ENCODE measurements at regions not wholly inside any gene's neighbourhood (a gene's known extent, or its start where the extent isn't known, plus 50 kb on each side); places are given as distances from the start of the nearest gene placed in this dataset.

DNA sequence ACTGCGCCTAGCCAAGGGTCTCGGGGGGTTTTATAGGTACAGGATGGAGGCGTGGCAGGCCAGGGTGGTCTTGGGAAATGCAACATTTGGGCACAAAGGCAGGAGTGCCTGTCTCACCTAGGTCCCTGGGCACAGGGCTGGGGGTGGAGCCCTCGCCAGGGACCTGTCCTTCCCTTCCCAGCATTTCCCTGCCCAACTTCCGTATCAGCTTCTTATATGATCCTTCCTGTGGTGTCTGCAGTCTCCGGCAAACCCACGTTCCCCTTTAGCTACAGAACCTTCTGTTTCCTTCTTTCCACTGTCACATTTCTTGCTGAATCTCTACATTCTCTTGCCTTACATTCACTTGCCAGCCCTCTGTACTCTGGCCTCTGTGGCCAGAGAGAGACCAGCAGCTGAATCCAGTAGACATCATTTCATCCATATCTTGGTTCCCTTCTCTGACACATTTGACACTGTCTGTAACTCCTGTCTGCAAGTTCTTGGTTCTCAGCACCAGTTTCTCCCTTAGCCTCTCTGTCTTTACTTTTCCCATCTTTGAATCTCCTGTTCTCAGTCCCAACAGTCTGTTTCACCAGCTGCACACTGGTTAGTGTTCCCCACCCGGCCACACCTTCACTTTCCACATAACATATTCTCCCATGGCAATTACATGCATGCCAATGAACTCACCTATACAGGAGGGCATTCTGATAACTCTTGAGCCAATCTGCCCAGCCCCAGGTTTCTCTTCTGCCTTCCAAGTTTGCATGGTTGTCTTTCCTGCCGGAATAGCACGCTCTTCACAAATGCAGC lies 134.7 kb upstream of the ZNF608 start:
- H3K9me3 ChIP-seq (ENCODE audit: low read length): no peaks in the 10 kb centered on the region
- intact Hi-C loops (cut with micrococcal nuclease): no loop called here
- no peaks in the 10 kb centered on the region for H4K20me1 ChIP-seq (ENCODE audit: low read length)
- no peaks in the 10 kb centered on the region for H3K4me1 ChIP-seq (ENCODE audit: insufficient read depth, low read length)
- no peak overlapping the region for H3K27ac ChIP-seq (ENCODE audit: low read length)
- no peaks in the 10 kb centered on the region for H3K9me2 ChIP-seq (replicated peaks; ENCODE audit: low read length)
- H3F3A ChIP-seq (ENCODE audit: low read length, unreplicated experiment): no peaks in the 10 kb centered on the region
- no peaks in the 10 kb centered on the region for H3K79me2 ChIP-seq (ENCODE audit: low read length)
- POLR2A ChIA-PET (ENCODE audit: unreplicated experiment): no interaction called here
- TF ChIP-seq EZH2phosphoT487 (IDR thresholded peaks at IDR 0.05; ENCODE audit: borderline replicate concordance, low read length): no peak
- TF ChIP-seq, protein P1, sequence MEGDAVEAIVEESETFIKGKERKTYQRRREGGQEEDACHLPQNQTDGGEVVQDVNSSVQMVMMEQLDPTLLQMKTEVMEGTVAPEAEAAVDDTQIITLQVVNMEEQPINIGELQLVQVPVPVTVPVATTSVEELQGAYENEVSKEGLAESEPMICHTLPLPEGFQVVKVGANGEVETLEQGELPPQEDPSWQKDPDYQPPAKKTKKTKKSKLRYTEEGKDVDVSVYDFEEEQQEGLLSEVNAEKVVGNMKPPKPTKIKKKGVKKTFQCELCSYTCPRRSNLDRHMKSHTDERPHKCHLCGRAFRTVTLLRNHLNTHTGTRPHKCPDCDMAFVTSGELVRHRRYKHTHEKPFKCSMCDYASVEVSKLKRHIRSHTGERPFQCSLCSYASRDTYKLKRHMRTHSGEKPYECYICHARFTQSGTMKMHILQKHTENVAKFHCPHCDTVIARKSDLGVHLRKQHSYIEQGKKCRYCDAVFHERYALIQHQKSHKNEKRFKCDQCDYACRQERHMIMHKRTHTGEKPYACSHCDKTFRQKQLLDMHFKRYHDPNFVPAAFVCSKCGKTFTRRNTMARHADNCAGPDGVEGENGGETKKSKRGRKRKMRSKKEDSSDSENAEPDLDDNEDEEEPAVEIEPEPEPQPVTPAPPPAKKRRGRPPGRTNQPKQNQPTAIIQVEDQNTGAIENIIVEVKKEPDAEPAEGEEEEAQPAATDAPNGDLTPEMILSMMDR (conservative IDR thresholded peaks at IDR 0.05; ENCODE audit: low read depth, low read length): no peak
- no peak for TF ChIP-seq EZH2 (IDR thresholded peaks at IDR 0.05; ENCODE audit: low read length, unreplicated experiment)
- CTCF ChIA-PET: interaction anchor here (0.6 kb wide), 1 partner anchor 8 kb away, joined by 3 read pairs; no protein-coding TSS in a partner anchor
- no peak overlapping the region for H3K9ac ChIP-seq (ENCODE audit: low read length)
- no peak overlapping the region for H2AFZ ChIP-seq (ENCODE audit: low read length)
- H3K27me3 ChIP-seq (ENCODE audit: low read length): no peaks in the 10 kb centered on the region
- no peak overlapping the region for H3K4me3 ChIP-seq (ENCODE audit: low read length)
- ATAC-seq (no peak), DNase-seq (no peak)
- no TSS peak for BruUV-seq (replicated peaks)
- H3K36me3 ChIP-seq (ENCODE audit: low read depth, low read length): no peaks in the 10 kb centered on the region
- no peak overlapping the region for H3K4me2 ChIP-seq (ENCODE audit: low read length)

DNA sequence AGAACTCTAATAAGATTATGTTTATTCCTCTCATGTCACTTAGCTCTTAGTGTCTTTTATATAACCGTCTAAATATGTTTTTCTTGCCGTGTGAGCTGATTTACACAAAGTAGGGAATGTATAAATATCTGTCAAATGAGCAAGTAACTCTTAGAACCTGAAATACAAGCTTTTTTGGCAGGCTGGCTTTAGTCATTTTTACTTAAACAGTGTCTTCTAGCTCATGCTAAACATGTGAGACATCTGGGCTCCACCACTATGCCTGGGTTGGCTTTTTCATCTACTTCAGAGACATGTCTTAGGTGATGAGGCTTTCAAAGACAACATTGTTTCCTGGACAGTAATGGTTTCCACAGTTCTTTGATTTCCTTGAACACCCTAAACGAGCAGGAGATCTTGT lies 137.2 kb upstream of the ZNF608 start:
- TF ChIP-seq EZH2phosphoT487 (IDR thresholded peaks at IDR 0.05; ENCODE audit: borderline replicate concordance, low read length) (no peak), EZH2 (IDR thresholded peaks at IDR 0.05; ENCODE audit: low read length, unreplicated experiment) (no peak)
- TF ChIP-seq, protein P1 (conservative IDR thresholded peaks at IDR 0.05; ENCODE audit: low read depth, low read length): no peak
- Histone ChIP-seq H4K20me1 (ENCODE audit: low read length) (no peaks in the 10 kb centered on the region), H3K4me1 (ENCODE audit: insufficient read depth, low read length) (no peaks in the 10 kb centered on the region), H3K9ac (ENCODE audit: low read length) (no peak overlapping the region), H3K36me3 (ENCODE audit: low read depth, low read length) (no peaks in the 10 kb centered on the region), H2AFZ (ENCODE audit: low read length) (no peak overlapping the region), H3K9me3 (ENCODE audit: low read length) (no peaks in the 10 kb centered on the region), H3F3A (ENCODE audit: low read length, unreplicated experiment) (no peaks in the 10 kb centered on the region), H3K79me2 (ENCODE audit: low read length) (no peaks in the 10 kb centered on the region), H3K27ac (ENCODE audit: low read length) (no peak overlapping the region), H3K27me3 (ENCODE audit: low read length) (no peaks in the 10 kb centered on the region), H3K9me2 (replicated peaks; ENCODE audit: low read length) (no peaks in the 10 kb centered on the region), H3K4me3 (ENCODE audit: low read length) (no peak overlapping the region), H3K4me2 (ENCODE audit: low read length) (no peak overlapping the region)
- POLR2A ChIA-PET (ENCODE audit: unreplicated experiment): no interaction called here
- ATAC-seq (no peak), DNase-seq (peak; percentile 32)
- intact Hi-C loops (cut with micrococcal nuclease): no loop called here
- no TSS peak for BruUV-seq (replicated peaks)
- CTCF ChIA-PET: no interaction called here

DNA sequence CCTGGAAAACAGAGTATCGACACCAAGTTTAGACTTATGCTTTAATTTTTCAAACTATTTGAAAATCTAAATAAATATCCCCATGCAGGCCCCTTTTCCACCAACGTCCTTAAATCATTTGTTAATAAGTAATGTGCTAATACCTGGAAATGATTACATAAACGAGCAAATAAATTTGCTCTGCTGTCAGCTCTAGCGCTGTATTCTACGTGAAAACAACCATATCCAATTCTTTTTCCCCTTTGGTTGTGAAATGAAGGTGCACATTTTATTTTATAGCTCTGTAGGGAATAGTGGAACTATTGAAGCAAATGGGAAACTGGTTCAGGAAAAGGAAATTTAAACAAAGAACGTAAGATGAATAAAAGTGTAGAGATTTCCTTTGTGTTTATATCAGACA lies 137.7 kb upstream of the ZNF608 start:
- intact Hi-C loops (cut with micrococcal nuclease): no loop called here
- H3K27me3 ChIP-seq (ENCODE audit: low read length): no peaks in the 10 kb centered on the region
- H3K4me2 ChIP-seq (ENCODE audit: low read length): no peak overlapping the region
- peaks cover 1% of the 10 kb centered on the region; the same call in 1 of the 2 replicates for H3K4me1 ChIP-seq (ENCODE audit: insufficient read depth, low read length)
- H2AFZ ChIP-seq (ENCODE audit: low read length): no peak overlapping the region
- ChIA-PET CTCF (no interaction called here), POLR2A (ENCODE audit: unreplicated experiment) (no interaction called here)
- H3K9ac ChIP-seq (ENCODE audit: low read length): no peak overlapping the region
- no peak for TF ChIP-seq EZH2 (IDR thresholded peaks at IDR 0.05; ENCODE audit: low read length, unreplicated experiment)
- TF ChIP-seq, protein P1 (conservative IDR thresholded peaks at IDR 0.05; ENCODE audit: low read depth, low read length): no peak
- TF ChIP-seq EZH2phosphoT487 (IDR thresholded peaks at IDR 0.05; ENCODE audit: borderline replicate concordance, low read length): no peak
- ATAC-seq (no peak), DNase-seq (no peak)
- no peaks in the 10 kb centered on the region for H3K79me2 ChIP-seq (ENCODE audit: low read length)
- H3F3A ChIP-seq (ENCODE audit: low read length, unreplicated experiment): no peaks in the 10 kb centered on the region
- H3K9me3 ChIP-seq (ENCODE audit: low read length): no peaks in the 10 kb centered on the region
- no peak overlapping the region for H3K4me3 ChIP-seq (ENCODE audit: low read length)
- no peaks in the 10 kb centered on the region for H3K9me2 ChIP-seq (replicated peaks; ENCODE audit: low read length)
- BruUV-seq (replicated peaks): no TSS peak
- no peaks in the 10 kb centered on the region for H4K20me1 ChIP-seq (ENCODE audit: low read length)
- H3K36me3 ChIP-seq (ENCODE audit: low read depth, low read length): no peaks in the 10 kb centered on the region
- H3K27ac ChIP-seq (ENCODE audit: low read length): no peak overlapping the region
